ENCODE measurements at regions not wholly inside any gene's neighbourhood (a gene's known extent, or its start where the extent isn't known, plus 50 kb on each side); places are given as distances from the start of the nearest gene placed in this dataset.

GRCh38 chr20:2230726-2231488 lies 64.9 kb upstream of the TGM3 start:
- no peak for TF ChIP-seq EP300 (conservative IDR thresholded peaks at IDR 0.05; ENCODE audit: poor library complexity, severe bottlenecking)
- TF ChIP-seq POLR2AphosphoS5 (IDR thresholded peaks at IDR 0.05), result no peak
- no peak for TF ChIP-seq CTCF (IDR thresholded peaks at IDR 0.05; ENCODE audit: poor library complexity, severe bottlenecking)
- no peak for TF ChIP-seq REST (IDR thresholded peaks at IDR 0.05; ENCODE audit: borderline replicate concordance)
- TF ChIP-seq RAD21 (conservative IDR thresholded peaks at IDR 0.05), result no peak

Measured in neural cell (in vitro differentiated cells).